ENCODE measurements at regions not wholly inside any gene's neighbourhood (a gene's known extent, or its start where the extent isn't known, plus 50 kb on each side); places are given as distances from the start of the nearest gene placed in this dataset.
"Not testable (repeated sequence)": the region's sequence is repeated elsewhere in the genome, so short reads cannot be mapped to it uniquely, and the experiment has no call there.

- DNase-seq, result no peak
Measured at GRCh38 chr20:30593572-30593971, 663.9 kb upstream of the DEFB115 start.

GRCh38 chr20:30594112-30594511, 663.4 kb upstream of the DEFB115 start:
- DNase-seq, result no peak

GRCh38 chr20:30595698-30596097, 661.8 kb upstream of the DEFB115 start:
- DNase-seq, result no peak

GRCh38 chr20:30597429-30597828, 660.0 kb upstream of the DEFB115 start:
- DNase-seq, result not testable (repeated sequence)

- DNase-seq, result no peak
Measured at GRCh38 chr20:30598460-30599230, 658.8 kb upstream of the DEFB115 start.

GRCh38 chr20:30599990-30600389, 657.5 kb upstream of the DEFB115 start:
- no peak for DNase-seq

- DNase-seq, result no peak
Measured at GRCh38 chr20:30601974-30602373, 655.5 kb upstream of the DEFB115 start.

GRCh38 chr20:30602424-30602823, 655.0 kb upstream of the DEFB115 start:
- no peak for DNase-seq

- no peak for DNase-seq
Measured at GRCh38 chr20:30606990-30607389, 650.5 kb upstream of the DEFB115 start.

- DNase-seq, result no peak
Measured at GRCh38 chr20:30610029-30610693, 647.3 kb upstream of the DEFB115 start.

- no peak for DNase-seq
Measured at GRCh38 chr20:30610751-30611150, 646.7 kb upstream of the DEFB115 start.

GRCh38 chr20:30611239-30611984, 646.1 kb upstream of the DEFB115 start:
- DNase-seq, result no peak

GRCh38 chr20:30612344-30612743, 645.1 kb upstream of the DEFB115 start:
- DNase-seq, result no peak

- not testable (repeated sequence) for DNase-seq
Measured at GRCh38 chr20:30621346-30621745, 636.1 kb upstream of the DEFB115 start.

- DNase-seq, result not testable (repeated sequence)
Measured at GRCh38 chr20:30624310-30624709, 633.2 kb upstream of the DEFB115 start.

GRCh38 chr20:30629376-30629775, 628.1 kb upstream of the DEFB115 start:
- not testable (repeated sequence) for DNase-seq

- no peak for DNase-seq
Measured at GRCh38 chr20:30630761-30631160, 626.7 kb upstream of the DEFB115 start.

GRCh38 chr20:30631261-30631789, 626.1 kb upstream of the DEFB115 start:
- not testable (repeated sequence) for DNase-seq

GRCh38 chr20:30632773-30633172, 624.7 kb upstream of the DEFB115 start:
- DNase-seq, result not testable (repeated sequence)

GRCh38 chr20:30641522-30641921, 615.9 kb upstream of the DEFB115 start:
- DNase-seq, result not testable (repeated sequence)

GRCh38 chr20:30660982-30661381, 596.5 kb upstream of the DEFB115 start:
- not testable (repeated sequence) for DNase-seq

GRCh38 chr20:30668418-30668817, 589.0 kb upstream of the DEFB115 start:
- DNase-seq, result not testable (repeated sequence)

GRCh38 chr20:30669330-30670029, 588.0 kb upstream of the DEFB115 start:
- DNase-seq, result not testable (repeated sequence)

Measured in stimulated activated CD4-positive, alpha-beta T cell treated with anti-CD3 and anti-CD28 coated beads, Interleukin-2, amount 100 ng/mL, for 24 hours (primary cell).